KMS-11 (cell line): ENCODE measurements at regions not wholly inside any gene's neighbourhood (a gene's known extent, or its start where the extent isn't known, plus 50 kb on each side); places are given as distances from the start of the nearest gene placed in this dataset.

Experiments
- H2AFZ ChIP-seq: fragments of 200-600 bp; sonication (generic); 2 replicates; pipeline ENCODE4 v1.6.1; 2016; ENCODE audit warnings: antibody characterized with exemption, mixed run types, low read depth
- H3K27ac ChIP-seq: fragments of 200-600 bp; sonication (generic); 2 replicates; pipeline ENCODE4 v1.6.1; 2016; ENCODE audit warnings: mild to moderate bottlenecking, mixed run types
- H3K27me3 ChIP-seq: fragments of 200-600 bp; sonication (generic); 2 replicates; pipeline ENCODE4 v1.6.1; 2017; ENCODE audit warnings: mild to moderate bottlenecking, low read depth, mixed run types, moderate library complexity; ENCODE audit not compliant: insufficient read depth
- H3K36me3 ChIP-seq: fragments of 200-600 bp; sonication (generic); 2 replicates; pipeline ENCODE4 v1.6.1; 2017; ENCODE audit warnings: mild to moderate bottlenecking, mixed run types; ENCODE audit not compliant: insufficient read depth
- H3K4me1 ChIP-seq: fragments of 200-600 bp; sonication (generic); 2 replicates; pipeline ENCODE4 v1.6.1; 2016; ENCODE audit warnings: mild to moderate bottlenecking, low read depth, mixed run types; ENCODE audit not compliant: poor library complexity, severe bottlenecking
- H3K4me2 ChIP-seq: fragments of 200-600 bp; sonication (generic); 2 replicates; pipeline ENCODE4 v1.7.0; 2016; ENCODE audit warnings: mild to moderate bottlenecking, mixed run types
- H3K4me3 ChIP-seq: fragments of 200-600 bp; sonication (generic); IDR thresholded peaks from 2 replicates; pipeline ENCODE4 v1.6.1; 2017; ENCODE audit warnings: low read depth, low read length, mixed read lengths; ENCODE audit not compliant: insufficient read depth
- H3K79me2 ChIP-seq: fragments of 200-600 bp; sonication (generic); 2 replicates; pipeline ENCODE4 v1.6.1; 2016; ENCODE audit warnings: low read depth, mixed run types; ENCODE audit not compliant: insufficient read depth
- H3K9ac ChIP-seq: fragments of 200-600 bp; sonication (generic); 2 replicates; pipeline ENCODE4 v1.6.1; 2016; ENCODE audit warnings: mild to moderate bottlenecking, mixed run types
- H4K20me1 ChIP-seq: fragments of 200-600 bp; sonication (generic); 2 replicates; pipeline ENCODE4 v1.6.1; 2016; ENCODE audit warnings: mild to moderate bottlenecking, mixed run types; ENCODE audit not compliant: insufficient read depth
- TF ChIP-seq, protein P1 (sequence below): fragments of 200-600 bp; sonication (generic); conservative IDR thresholded peaks from 2 replicates; pipeline ENCODE4 v1.6.1; 2017; ENCODE audit warnings: low read depth, mild to moderate bottlenecking, antibody characterized with exemption, low read length, moderate library complexity, mixed read lengths

GRCh38 chr11:134711588-134711987 is 299.5 kb upstream of the B3GAT1 start:
- Histone ChIP-seq H3K27ac (no peak overlapping the region), H3K79me2 (no peaks in the 10 kb centered on the region), H3K4me3 (no peak overlapping the region), H3K36me3 (no peaks in the 10 kb centered on the region), H3K27me3 (no peaks in the 10 kb centered on the region), H4K20me1 (no peaks in the 10 kb centered on the region), H2AFZ (no peak overlapping the region), H3K4me2 (no peak overlapping the region), H3K4me1 (no peaks in the 10 kb centered on the region), H3K9ac (no peak overlapping the region)
- TF ChIP-seq, protein P1, sequence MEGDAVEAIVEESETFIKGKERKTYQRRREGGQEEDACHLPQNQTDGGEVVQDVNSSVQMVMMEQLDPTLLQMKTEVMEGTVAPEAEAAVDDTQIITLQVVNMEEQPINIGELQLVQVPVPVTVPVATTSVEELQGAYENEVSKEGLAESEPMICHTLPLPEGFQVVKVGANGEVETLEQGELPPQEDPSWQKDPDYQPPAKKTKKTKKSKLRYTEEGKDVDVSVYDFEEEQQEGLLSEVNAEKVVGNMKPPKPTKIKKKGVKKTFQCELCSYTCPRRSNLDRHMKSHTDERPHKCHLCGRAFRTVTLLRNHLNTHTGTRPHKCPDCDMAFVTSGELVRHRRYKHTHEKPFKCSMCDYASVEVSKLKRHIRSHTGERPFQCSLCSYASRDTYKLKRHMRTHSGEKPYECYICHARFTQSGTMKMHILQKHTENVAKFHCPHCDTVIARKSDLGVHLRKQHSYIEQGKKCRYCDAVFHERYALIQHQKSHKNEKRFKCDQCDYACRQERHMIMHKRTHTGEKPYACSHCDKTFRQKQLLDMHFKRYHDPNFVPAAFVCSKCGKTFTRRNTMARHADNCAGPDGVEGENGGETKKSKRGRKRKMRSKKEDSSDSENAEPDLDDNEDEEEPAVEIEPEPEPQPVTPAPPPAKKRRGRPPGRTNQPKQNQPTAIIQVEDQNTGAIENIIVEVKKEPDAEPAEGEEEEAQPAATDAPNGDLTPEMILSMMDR = no peak

- Histone ChIP-seq H3K27me3 (no peaks in the 10 kb centered on the region), H4K20me1 (no peaks in the 10 kb centered on the region), H3K36me3 (no peaks in the 10 kb centered on the region), H3K4me2 (no peak overlapping the region), H3K27ac (no peak overlapping the region), H3K9ac (no peak overlapping the region), H3K4me3 (no peak overlapping the region), H2AFZ (no peak overlapping the region), H3K79me2 (no peaks in the 10 kb centered on the region), H3K4me1 (no peaks in the 10 kb centered on the region)
- TF ChIP-seq, protein P1 = no peak
These were observed 298.9 kb upstream of the B3GAT1 start for GRCh38 chr11:134710861-134711407.

- Histone ChIP-seq H3K4me3 (no peak overlapping the region), H4K20me1 (no peaks in the 10 kb centered on the region), H3K79me2 (no peaks in the 10 kb centered on the region), H3K27ac (no peak overlapping the region), H3K4me2 (no peak overlapping the region), H3K9ac (no peak overlapping the region), H3K4me1 (no peaks in the 10 kb centered on the region), H3K27me3 (no peaks in the 10 kb centered on the region), H2AFZ (no peak overlapping the region), H3K36me3 (no peaks in the 10 kb centered on the region)
- TF ChIP-seq, protein P1 = no peak
These were observed 293.8 kb upstream of the B3GAT1 start for GRCh38 chr11:134705858-134706257.

GRCh38 chr11:134702827-134703226 is 290.8 kb upstream of the B3GAT1 start:
- no peak overlapping the region for H2AFZ ChIP-seq
- H3K4me2 ChIP-seq = no peak overlapping the region
- TF ChIP-seq, protein P1 = no peak
- no peak overlapping the region for H3K9ac ChIP-seq
- H3K36me3 ChIP-seq = no peaks in the 10 kb centered on the region
- H3K79me2 ChIP-seq = no peaks in the 10 kb centered on the region
- no peak overlapping the region for H3K27ac ChIP-seq
- H3K4me1 ChIP-seq = no peaks in the 10 kb centered on the region
- H3K27me3 ChIP-seq = no peaks in the 10 kb centered on the region
- H4K20me1 ChIP-seq = no peaks in the 10 kb centered on the region
- no peak overlapping the region for H3K4me3 ChIP-seq
